ENCODE measurements at regions not wholly inside any gene's neighbourhood (a gene's known extent, or its start where the extent isn't known, plus 50 kb on each side); places are given as distances from the start of the nearest gene placed in this dataset.
"Not testable (repeated sequence)": the region's sequence is repeated elsewhere in the genome, so short reads cannot be mapped to it uniquely, and the experiment has no call there.

GRCh38 chr2:193841384-193842150, 1646.8 kb upstream of the TMEFF2 start:
- intact Hi-C loops (cut with micrococcal nuclease): no loop called here
- H3K9me3 Mint-ChIP-seq (ENCODE audit: insufficient read depth): no peaks in the 10 kb centered on the region
- POLR2A ChIA-PET: no interaction called here
- TF ChIP-seq, protein P1, sequence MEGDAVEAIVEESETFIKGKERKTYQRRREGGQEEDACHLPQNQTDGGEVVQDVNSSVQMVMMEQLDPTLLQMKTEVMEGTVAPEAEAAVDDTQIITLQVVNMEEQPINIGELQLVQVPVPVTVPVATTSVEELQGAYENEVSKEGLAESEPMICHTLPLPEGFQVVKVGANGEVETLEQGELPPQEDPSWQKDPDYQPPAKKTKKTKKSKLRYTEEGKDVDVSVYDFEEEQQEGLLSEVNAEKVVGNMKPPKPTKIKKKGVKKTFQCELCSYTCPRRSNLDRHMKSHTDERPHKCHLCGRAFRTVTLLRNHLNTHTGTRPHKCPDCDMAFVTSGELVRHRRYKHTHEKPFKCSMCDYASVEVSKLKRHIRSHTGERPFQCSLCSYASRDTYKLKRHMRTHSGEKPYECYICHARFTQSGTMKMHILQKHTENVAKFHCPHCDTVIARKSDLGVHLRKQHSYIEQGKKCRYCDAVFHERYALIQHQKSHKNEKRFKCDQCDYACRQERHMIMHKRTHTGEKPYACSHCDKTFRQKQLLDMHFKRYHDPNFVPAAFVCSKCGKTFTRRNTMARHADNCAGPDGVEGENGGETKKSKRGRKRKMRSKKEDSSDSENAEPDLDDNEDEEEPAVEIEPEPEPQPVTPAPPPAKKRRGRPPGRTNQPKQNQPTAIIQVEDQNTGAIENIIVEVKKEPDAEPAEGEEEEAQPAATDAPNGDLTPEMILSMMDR (IDR thresholded peaks at IDR 0.05): no peak
- TF ChIP-seq EZH2 (IDR thresholded peaks at IDR 0.05; ENCODE audit: borderline replicate concordance, insufficient read depth, low read depth, low read length, poor library complexity, severe bottlenecking): no peak
- H3K4me1 Mint-ChIP-seq: no peaks in the 10 kb centered on the region
- peaks cover 0 to 2% (median 0%) of the 10 kb centered on the region in 3 donors for H3K9me3 ChIP-seq (ENCODE audit: control extremely low read depth in 1 of 3, control insufficient read depth in 2 of 3, insufficient read depth in 1 of 3, low read length in 2 of 3)
- DNase-seq: no peak
- no peaks in the 10 kb centered on the region for H3K4me1 ChIP-seq (ENCODE audit: control insufficient read depth in 2 of 2, insufficient read depth in 2 of 2, low read length in 2 of 2)
- H3K79me2 ChIP-seq (ENCODE audit: control insufficient read depth, insufficient read depth, low read length): no peaks in the 10 kb centered on the region
- 100% methylated on average over 2 of the region's 3 CpGs for WGBS (ENCODE audit: insufficient coverage)
- no peak overlapping the region for H2AFZ ChIP-seq (ENCODE audit: insufficient read depth, low read depth, low read length, poor library complexity, severe bottlenecking)
- H3K27me3 ChIP-seq (replicated peaks in 1 of 4; ENCODE audit: control extremely low read depth in 1 of 4, control insufficient read depth in 3 of 4, insufficient read depth in 4 of 4, low read length in 3 of 4): no peaks in the 10 kb centered on the region
- no peaks in the 10 kb centered on the region for H3K36me3 ChIP-seq (replicated peaks in 1 of 2; ENCODE audit: control extremely low read depth in 1 of 2, control insufficient read depth in 1 of 2, extremely low read depth in 1 of 2, insufficient read depth in 2 of 2, low read length in 1 of 2)
- no peak overlapping the region for H3K27ac ChIP-seq (ENCODE audit: low read length in 2 of 2)
- H3K27ac Mint-ChIP-seq: no peak overlapping the region
- CTCF ChIA-PET: no interaction called here
- no peak for ATAC-seq (ENCODE audit: low read depth)
- no peak overlapping the region for H3K4me3 ChIP-seq (ENCODE audit: control extremely low read depth in 1 of 5, extremely low read depth in 1 of 5, insufficient read depth in 1 of 5, low read depth in 2 of 5, low read length in 4 of 5)
- no peak overlapping the region for H3K4me2 ChIP-seq (replicated peaks; ENCODE audit: low read depth, low read length, poor library complexity, severe bottlenecking)
- H3K9ac ChIP-seq (ENCODE audit: low read length): no peak overlapping the region
- no peaks in the 10 kb centered on the region for H4K20me1 ChIP-seq (ENCODE audit: control insufficient read depth, insufficient read depth, low read length, poor library complexity, severe bottlenecking)
- H3K4me3 Mint-ChIP-seq: no peak overlapping the region
- no peaks in the 10 kb centered on the region for H3K27me3 Mint-ChIP-seq

DNA sequence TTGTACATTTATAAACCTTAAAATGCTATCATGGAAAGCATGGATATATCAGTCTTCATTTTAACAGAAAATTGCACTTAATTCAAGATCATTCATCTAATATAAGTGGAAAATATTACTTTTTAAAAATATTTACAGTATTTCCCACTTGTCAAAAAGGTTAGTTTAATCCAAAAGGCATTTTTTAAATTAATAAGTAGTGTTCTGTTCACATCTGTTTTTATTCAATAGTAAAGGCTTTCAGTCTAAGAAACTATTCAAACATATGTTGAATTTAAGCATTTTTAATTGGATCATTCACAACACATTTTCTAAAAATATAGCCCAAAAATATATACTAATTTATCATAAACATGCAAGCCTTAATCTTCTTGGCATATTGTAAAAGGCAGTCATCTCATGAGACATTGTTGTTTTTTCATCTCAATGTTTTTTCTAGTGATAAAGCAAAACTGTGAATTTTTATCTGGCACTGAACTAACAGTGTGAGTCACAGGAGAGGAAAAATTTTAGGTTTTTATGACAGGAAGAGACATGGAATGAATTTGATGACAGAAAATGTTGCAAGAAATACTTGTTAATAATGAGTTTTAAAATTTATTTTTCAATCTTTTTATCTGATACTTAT, 1642.5 kb upstream of the TMEFF2 start:
- no peak overlapping the region for H3K27ac Mint-ChIP-seq
- Histone ChIP-seq H3K4me2 (replicated peaks; ENCODE audit: low read depth, low read length, poor library complexity, severe bottlenecking) (no peak overlapping the region), H3K9ac (ENCODE audit: low read length) (no peak overlapping the region), H3K79me2 (ENCODE audit: control insufficient read depth, insufficient read depth, low read length) (no peaks in the 10 kb centered on the region), H4K20me1 (ENCODE audit: control insufficient read depth, insufficient read depth, low read length, poor library complexity, severe bottlenecking) (no peaks in the 10 kb centered on the region), H3K27ac (ENCODE audit: low read length in 2 of 2) (no peak overlapping the region), H3K27me3 (replicated peaks in 1 of 4; ENCODE audit: control extremely low read depth in 1 of 4, control insufficient read depth in 3 of 4, insufficient read depth in 4 of 4, low read length in 3 of 4) (no peaks in the 10 kb centered on the region), H3K4me1 (ENCODE audit: control insufficient read depth in 2 of 2, insufficient read depth in 2 of 2, low read length in 2 of 2) (no peaks in the 10 kb centered on the region), H3K9me3 (ENCODE audit: control extremely low read depth in 1 of 3, control insufficient read depth in 2 of 3, insufficient read depth in 1 of 3, low read length in 2 of 3) (peaks cover 0 to 9% (median 0%) of the 10 kb centered on the region in 3 donors), H2AFZ (ENCODE audit: insufficient read depth, low read depth, low read length, poor library complexity, severe bottlenecking) (no peak overlapping the region), H3K4me3 (ENCODE audit: control extremely low read depth in 1 of 5, extremely low read depth in 1 of 5, insufficient read depth in 1 of 5, low read depth in 2 of 5, low read length in 4 of 5) (no peak overlapping the region), H3K36me3 (replicated peaks in 1 of 2; ENCODE audit: control extremely low read depth in 1 of 2, control insufficient read depth in 1 of 2, extremely low read depth in 1 of 2, insufficient read depth in 2 of 2, low read length in 1 of 2) (no peaks in the 10 kb centered on the region)
- intact Hi-C loops (cut with micrococcal nuclease): no loop called here
- CTCF ChIA-PET: no interaction called here
- POLR2A ChIA-PET: no interaction called here
- H3K27me3 Mint-ChIP-seq: no peaks in the 10 kb centered on the region
- H3K4me1 Mint-ChIP-seq: no peaks in the 10 kb centered on the region
- TF ChIP-seq, protein P1 (IDR thresholded peaks at IDR 0.05): no peak
- no peak for TF ChIP-seq EZH2 (IDR thresholded peaks at IDR 0.05; ENCODE audit: borderline replicate concordance, insufficient read depth, low read depth, low read length, poor library complexity, severe bottlenecking)
- no peak for DNase-seq
- H3K9me3 Mint-ChIP-seq (ENCODE audit: insufficient read depth): peaks cover 6% of the 10 kb centered on the region
- H3K4me3 Mint-ChIP-seq: no peak overlapping the region
- ATAC-seq (ENCODE audit: low read depth): no peak

- H3K9me3 Mint-ChIP-seq (ENCODE audit: insufficient read depth); H3K4me2 ChIP-seq (replicated peaks; ENCODE audit: low read depth, low read length, poor library complexity, severe bottlenecking); H3K79me2 ChIP-seq (ENCODE audit: control insufficient read depth, insufficient read depth, low read length); intact Hi-C loops (cut with micrococcal nuclease); H3K4me1 Mint-ChIP-seq; H3K4me3 ChIP-seq (ENCODE audit: control extremely low read depth in 1 of 5, extremely low read depth in 1 of 5, insufficient read depth in 1 of 5, low read depth in 2 of 5, low read length in 4 of 5); H3K9me3 ChIP-seq (ENCODE audit: control extremely low read depth in 1 of 3, control insufficient read depth in 2 of 3, insufficient read depth in 1 of 3, low read length in 2 of 3); CTCF ChIA-PET; H2AFZ ChIP-seq (ENCODE audit: insufficient read depth, low read depth, low read length, poor library complexity, severe bottlenecking); POLR2A ChIA-PET; H4K20me1 ChIP-seq (ENCODE audit: control insufficient read depth, insufficient read depth, low read length, poor library complexity, severe bottlenecking); H3K4me1 ChIP-seq (ENCODE audit: control insufficient read depth in 2 of 2, insufficient read depth in 2 of 2, low read length in 2 of 2); DNase-seq; H3K27ac Mint-ChIP-seq; H3K27ac ChIP-seq (ENCODE audit: low read length in 2 of 2); H3K9ac ChIP-seq (ENCODE audit: low read length); ATAC-seq (ENCODE audit: low read depth); H3K27me3 ChIP-seq (replicated peaks in 1 of 4; ENCODE audit: control extremely low read depth in 1 of 4, control insufficient read depth in 3 of 4, insufficient read depth in 4 of 4, low read length in 3 of 4); H3K27me3 Mint-ChIP-seq; H3K4me3 Mint-ChIP-seq; H3K36me3 ChIP-seq (replicated peaks in 1 of 2; ENCODE audit: control extremely low read depth in 1 of 2, control insufficient read depth in 1 of 2, extremely low read depth in 1 of 2, insufficient read depth in 2 of 2, low read length in 1 of 2): not testable (repeated sequence)
- WGBS (ENCODE audit: insufficient coverage): 94% methylated on average over 11 of the region's 15 CpGs
Observed at GRCh38 chr2:193836424-193837006, 1641.8 kb upstream of the TMEFF2 start.

Measured in B cell (primary cell).